ENCODE measurements at regions not wholly inside any gene's neighbourhood (a gene's known extent, or its start where the extent isn't known, plus 50 kb on each side); places are given as distances from the start of the nearest gene placed in this dataset.

DNA sequence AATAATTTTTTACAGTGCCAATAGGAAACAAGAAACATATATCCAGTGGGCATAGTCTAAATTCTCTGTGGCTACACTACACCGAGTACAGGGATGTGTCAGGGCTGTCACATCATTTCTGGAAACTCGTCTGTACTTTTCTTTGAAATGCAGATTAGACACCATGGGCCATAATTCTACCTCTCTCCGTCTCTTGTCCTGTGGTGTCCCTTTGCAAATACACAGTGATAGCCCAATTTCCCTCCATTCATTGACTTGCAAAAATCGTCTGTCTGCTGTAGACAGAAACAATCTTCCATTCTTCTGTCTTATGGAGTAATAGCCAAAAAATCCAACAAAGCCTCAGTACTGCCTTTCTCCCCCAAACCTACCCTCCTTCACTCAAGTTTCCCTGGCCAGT, 487.1 kb upstream of the ANO3 start:
- H3K4me1 ChIP-seq (ENCODE audit: insufficient read depth, low read length, poor library complexity, severe bottlenecking), result no peaks in the 10 kb centered on the region
- CTCF ChIA-PET, result no interaction called here
- DNase-seq (ENCODE audit: low spot score), result no peak
- POLR2A ChIA-PET (ENCODE audit: low non-redundant PET), result no interaction called here
- H3K9me3 ChIP-seq (ENCODE audit: low read depth, low read length, poor library complexity, severe bottlenecking), result no peaks in the 10 kb centered on the region
- H3K27me3 ChIP-seq (replicated peaks; ENCODE audit: insufficient read depth, low read depth, low read length, poor library complexity), result no peaks in the 10 kb centered on the region
- no TSS peak for BruUV-seq (replicated peaks)
- H3K4me3 ChIP-seq (ENCODE audit: low read depth, low read length, poor library complexity, severe bottlenecking), result no peak overlapping the region
- intact Hi-C loops (cut with micrococcal nuclease; ENCODE audit: unreplicated experiment), result no loop called here
- TF ChIP-seq EZH2 (IDR thresholded peaks at IDR 0.05; ENCODE audit: borderline replicate concordance, low read depth, low read length, poor library complexity, severe bottlenecking), result no peak
- TF ChIP-seq, protein P1, sequence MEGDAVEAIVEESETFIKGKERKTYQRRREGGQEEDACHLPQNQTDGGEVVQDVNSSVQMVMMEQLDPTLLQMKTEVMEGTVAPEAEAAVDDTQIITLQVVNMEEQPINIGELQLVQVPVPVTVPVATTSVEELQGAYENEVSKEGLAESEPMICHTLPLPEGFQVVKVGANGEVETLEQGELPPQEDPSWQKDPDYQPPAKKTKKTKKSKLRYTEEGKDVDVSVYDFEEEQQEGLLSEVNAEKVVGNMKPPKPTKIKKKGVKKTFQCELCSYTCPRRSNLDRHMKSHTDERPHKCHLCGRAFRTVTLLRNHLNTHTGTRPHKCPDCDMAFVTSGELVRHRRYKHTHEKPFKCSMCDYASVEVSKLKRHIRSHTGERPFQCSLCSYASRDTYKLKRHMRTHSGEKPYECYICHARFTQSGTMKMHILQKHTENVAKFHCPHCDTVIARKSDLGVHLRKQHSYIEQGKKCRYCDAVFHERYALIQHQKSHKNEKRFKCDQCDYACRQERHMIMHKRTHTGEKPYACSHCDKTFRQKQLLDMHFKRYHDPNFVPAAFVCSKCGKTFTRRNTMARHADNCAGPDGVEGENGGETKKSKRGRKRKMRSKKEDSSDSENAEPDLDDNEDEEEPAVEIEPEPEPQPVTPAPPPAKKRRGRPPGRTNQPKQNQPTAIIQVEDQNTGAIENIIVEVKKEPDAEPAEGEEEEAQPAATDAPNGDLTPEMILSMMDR (conservative IDR thresholded peaks at IDR 0.05; ENCODE audit: low read depth, low read length), result no peak
- no peaks in the 10 kb centered on the region for H3K36me3 ChIP-seq (ENCODE audit: insufficient read depth, low read length, poor library complexity, severe bottlenecking)
- H3K27ac ChIP-seq (ENCODE audit: low read depth, low read length, poor library complexity, severe bottlenecking), result no peak overlapping the region

DNA sequence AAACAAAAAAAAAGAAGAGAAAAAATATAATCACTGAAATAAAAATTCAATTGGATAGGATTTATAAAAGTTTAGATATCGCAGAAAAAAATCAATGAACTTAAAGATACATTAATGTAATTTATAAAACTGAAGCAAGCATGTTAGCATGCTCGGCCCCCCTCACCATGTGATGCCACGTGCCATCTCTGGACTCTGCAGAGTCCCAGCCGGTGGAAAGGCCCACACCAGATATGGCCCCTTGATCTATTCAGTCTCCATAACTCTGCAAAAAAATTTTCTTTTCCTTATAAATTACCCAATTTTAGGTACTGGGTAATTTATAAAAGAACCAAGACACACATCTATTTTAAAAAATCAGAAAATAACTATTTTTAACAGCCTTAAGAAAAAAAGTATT, 476.0 kb upstream of the ANO3 start:
- Histone ChIP-seq H3K36me3 (ENCODE audit: insufficient read depth, low read length, poor library complexity, severe bottlenecking) (no peaks in the 10 kb centered on the region), H3K4me3 (ENCODE audit: low read depth, low read length, poor library complexity, severe bottlenecking) (no peak overlapping the region), H3K9me3 (ENCODE audit: low read depth, low read length, poor library complexity, severe bottlenecking) (no peaks in the 10 kb centered on the region), H3K4me1 (ENCODE audit: insufficient read depth, low read length, poor library complexity, severe bottlenecking) (no peaks in the 10 kb centered on the region), H3K27ac (ENCODE audit: low read depth, low read length, poor library complexity, severe bottlenecking) (no peak overlapping the region), H3K27me3 (replicated peaks; ENCODE audit: insufficient read depth, low read depth, low read length, poor library complexity) (no peaks in the 10 kb centered on the region)
- ChIA-PET POLR2A (ENCODE audit: low non-redundant PET) (no interaction called here), CTCF (no interaction called here)
- no TSS peak for BruUV-seq (replicated peaks)
- intact Hi-C loops (cut with micrococcal nuclease; ENCODE audit: unreplicated experiment), result no loop called here
- DNase-seq (ENCODE audit: low spot score), result no peak
- TF ChIP-seq EZH2 (IDR thresholded peaks at IDR 0.05; ENCODE audit: borderline replicate concordance, low read depth, low read length, poor library complexity, severe bottlenecking), result no peak
- TF ChIP-seq, protein P1 (conservative IDR thresholded peaks at IDR 0.05; ENCODE audit: low read depth, low read length), result no peak

DNA sequence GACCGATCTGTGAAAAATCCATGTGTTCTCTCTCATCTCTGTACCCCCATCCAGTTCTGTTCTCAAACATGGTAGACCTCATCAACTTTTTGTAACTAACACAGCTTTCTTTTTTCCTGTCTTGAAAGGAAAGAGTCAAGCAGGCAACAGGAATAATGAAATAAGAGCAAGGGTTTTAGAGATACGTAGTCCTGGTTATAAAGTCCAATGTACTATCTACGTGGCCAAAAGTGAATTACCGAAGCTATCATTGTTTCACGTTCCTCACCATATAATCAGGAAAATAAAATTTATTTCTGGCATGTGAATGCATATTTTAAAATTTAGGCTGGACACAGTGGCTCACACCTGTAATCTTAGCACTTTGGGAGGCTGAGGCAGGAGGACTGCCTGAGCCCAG, 472.2 kb upstream of the ANO3 start:
- TF ChIP-seq, protein P1 (conservative IDR thresholded peaks at IDR 0.05; ENCODE audit: low read depth, low read length), result no peak
- TF ChIP-seq EZH2 (IDR thresholded peaks at IDR 0.05; ENCODE audit: borderline replicate concordance, low read depth, low read length, poor library complexity, severe bottlenecking), result no peak
- ChIA-PET POLR2A (ENCODE audit: low non-redundant PET) (no interaction called here), CTCF (no interaction called here)

More for the DNA sequence above, 472.2 kb upstream of the ANO3 start:
- BruUV-seq (replicated peaks), result no TSS peak
- no peaks in the 10 kb centered on the region for H3K36me3 ChIP-seq (ENCODE audit: insufficient read depth, low read length, poor library complexity, severe bottlenecking)
- intact Hi-C loops (cut with micrococcal nuclease; ENCODE audit: unreplicated experiment), result no loop called here
- no peak overlapping the region for H3K4me3 ChIP-seq (ENCODE audit: low read depth, low read length, poor library complexity, severe bottlenecking)
- H3K4me1 ChIP-seq (ENCODE audit: insufficient read depth, low read length, poor library complexity, severe bottlenecking), result no peaks in the 10 kb centered on the region
- no peaks in the 10 kb centered on the region for H3K9me3 ChIP-seq (ENCODE audit: low read depth, low read length, poor library complexity, severe bottlenecking)
- H3K27me3 ChIP-seq (replicated peaks; ENCODE audit: insufficient read depth, low read depth, low read length, poor library complexity), result no peaks in the 10 kb centered on the region
- DNase-seq (ENCODE audit: low spot score), result no peak
- no peak overlapping the region for H3K27ac ChIP-seq (ENCODE audit: low read depth, low read length, poor library complexity, severe bottlenecking)
